ENCODE measurements at regions not wholly inside any gene's neighbourhood (a gene's known extent, or its start where the extent isn't known, plus 50 kb on each side); places are given as distances from the start of the nearest gene placed in this dataset.

DNA sequence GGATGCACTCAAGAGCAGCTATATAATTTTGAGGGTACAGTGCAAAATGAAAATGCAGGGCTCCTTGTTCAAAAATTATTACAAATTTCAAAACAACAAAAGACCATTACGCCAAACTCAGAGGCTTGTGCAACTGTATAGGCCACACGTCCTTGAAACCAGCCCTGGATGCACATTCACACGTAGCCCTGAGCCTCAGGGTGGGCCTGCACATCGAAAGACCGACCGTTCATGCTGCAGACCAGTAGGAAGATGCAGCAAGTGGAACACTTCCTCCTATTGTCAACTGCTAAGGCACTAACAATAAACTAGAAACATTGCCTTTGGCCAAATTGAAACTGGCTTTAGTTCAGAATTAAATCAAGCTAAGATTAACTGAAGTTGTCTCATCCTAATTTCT is 174.7 kb downstream of the SHOX2 start:
- no peaks in the 10 kb centered on the region for H3K27me3 ChIP-seq (ENCODE audit: insufficient read depth, low read length, poor library complexity)
- H3K79me2 ChIP-seq (ENCODE audit: insufficient read depth, low read length) = no peaks in the 10 kb centered on the region
- H3K9ac ChIP-seq (ENCODE audit: low read depth, low read length) = no peak overlapping the region
- H3K36me3 ChIP-seq (ENCODE audit: insufficient read depth, low read length) = no peaks in the 10 kb centered on the region
- ATAC-seq (ENCODE audit: insufficient read depth, low read depth) = no peak
- no peak overlapping the region for H2AFZ ChIP-seq (ENCODE audit: low read depth, low read length)
- no peak overlapping the region for H3K4me2 ChIP-seq (ENCODE audit: insufficient read depth, low read length)
- H3K4me1 ChIP-seq (ENCODE audit: insufficient read depth, low read length) = no peaks in the 10 kb centered on the region
- no peak overlapping the region for H3K4me3 ChIP-seq (ENCODE audit: low read depth in 1 of 2, low read length in 2 of 2)
- no peak overlapping the region for H3K27ac ChIP-seq (ENCODE audit: low read length)
- no peak for DNase-seq
- H4K20me1 ChIP-seq (ENCODE audit: insufficient read depth, low read length) = no peaks in the 10 kb centered on the region
- no peak for TF ChIP-seq EZH2 (IDR thresholded peaks at IDR 0.05; ENCODE audit: borderline replicate concordance, low read depth, low read length, severe bottlenecking)
- TF ChIP-seq, protein P1, sequence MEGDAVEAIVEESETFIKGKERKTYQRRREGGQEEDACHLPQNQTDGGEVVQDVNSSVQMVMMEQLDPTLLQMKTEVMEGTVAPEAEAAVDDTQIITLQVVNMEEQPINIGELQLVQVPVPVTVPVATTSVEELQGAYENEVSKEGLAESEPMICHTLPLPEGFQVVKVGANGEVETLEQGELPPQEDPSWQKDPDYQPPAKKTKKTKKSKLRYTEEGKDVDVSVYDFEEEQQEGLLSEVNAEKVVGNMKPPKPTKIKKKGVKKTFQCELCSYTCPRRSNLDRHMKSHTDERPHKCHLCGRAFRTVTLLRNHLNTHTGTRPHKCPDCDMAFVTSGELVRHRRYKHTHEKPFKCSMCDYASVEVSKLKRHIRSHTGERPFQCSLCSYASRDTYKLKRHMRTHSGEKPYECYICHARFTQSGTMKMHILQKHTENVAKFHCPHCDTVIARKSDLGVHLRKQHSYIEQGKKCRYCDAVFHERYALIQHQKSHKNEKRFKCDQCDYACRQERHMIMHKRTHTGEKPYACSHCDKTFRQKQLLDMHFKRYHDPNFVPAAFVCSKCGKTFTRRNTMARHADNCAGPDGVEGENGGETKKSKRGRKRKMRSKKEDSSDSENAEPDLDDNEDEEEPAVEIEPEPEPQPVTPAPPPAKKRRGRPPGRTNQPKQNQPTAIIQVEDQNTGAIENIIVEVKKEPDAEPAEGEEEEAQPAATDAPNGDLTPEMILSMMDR (IDR thresholded peaks at IDR 0.05; ENCODE audit: borderline replicate concordance, extremely low read depth, low read length, poor library complexity, severe bottlenecking) = no peak
- H3K9me3 ChIP-seq (ENCODE audit: insufficient read depth, low read length, severe bottlenecking) = no peaks in the 10 kb centered on the region

DNA sequence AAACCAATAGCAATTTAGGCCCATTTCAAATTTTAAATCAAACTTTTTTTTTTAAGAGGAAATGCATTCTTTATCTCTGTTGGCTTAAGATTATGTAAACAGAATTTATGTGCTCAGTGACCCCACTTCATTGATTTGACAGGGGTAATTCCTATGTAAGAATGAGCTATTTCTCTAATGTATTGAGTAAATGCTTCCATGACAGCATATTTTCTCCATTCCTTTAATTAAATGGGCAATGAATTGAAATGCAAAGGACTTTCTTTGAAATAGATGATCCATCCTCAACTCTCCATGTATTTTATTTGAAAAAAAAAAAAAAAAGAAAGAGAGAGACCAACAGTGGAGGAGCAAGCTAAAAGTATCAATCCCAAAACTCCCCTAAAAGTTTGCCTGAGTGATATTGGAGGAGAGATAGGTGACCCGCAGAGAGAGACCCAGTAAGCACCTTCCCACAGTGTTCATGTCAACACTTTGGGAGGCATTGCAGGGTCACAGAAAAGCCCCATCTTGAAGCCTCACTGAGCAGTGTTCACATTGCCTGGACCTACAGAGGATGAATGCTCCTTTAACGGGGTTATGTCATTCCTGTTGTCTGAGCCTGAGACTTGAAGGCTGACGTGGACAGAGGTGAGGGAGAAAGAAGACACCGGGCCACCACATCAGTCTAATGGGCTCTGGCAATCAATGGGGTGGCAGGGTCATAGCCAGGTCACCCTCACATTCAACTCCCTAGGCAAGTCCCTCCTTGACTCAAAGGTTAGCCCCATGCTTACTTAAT is 176.0 kb downstream of the SHOX2 start:
- TF ChIP-seq, protein P1 (IDR thresholded peaks at IDR 0.05; ENCODE audit: borderline replicate concordance, extremely low read depth, low read length, poor library complexity, severe bottlenecking) = no peak
- TF ChIP-seq EZH2 (IDR thresholded peaks at IDR 0.05; ENCODE audit: borderline replicate concordance, low read depth, low read length, severe bottlenecking) = no peak
- Histone ChIP-seq H3K9me3 (ENCODE audit: insufficient read depth, low read length, severe bottlenecking) (no peaks in the 10 kb centered on the region), H3K4me1 (ENCODE audit: insufficient read depth, low read length) (no peaks in the 10 kb centered on the region), H3K4me3 (ENCODE audit: low read depth in 1 of 2, low read length in 2 of 2) (no peak overlapping the region), H3K4me2 (ENCODE audit: insufficient read depth, low read length) (no peak overlapping the region), H3K36me3 (ENCODE audit: insufficient read depth, low read length) (no peaks in the 10 kb centered on the region), H3K27me3 (ENCODE audit: insufficient read depth, low read length, poor library complexity) (no peaks in the 10 kb centered on the region), H3K27ac (ENCODE audit: low read length) (no peak overlapping the region), H4K20me1 (ENCODE audit: insufficient read depth, low read length) (no peaks in the 10 kb centered on the region), H3K79me2 (ENCODE audit: insufficient read depth, low read length) (no peaks in the 10 kb centered on the region), H3K9ac (ENCODE audit: low read depth, low read length) (no peak overlapping the region), H2AFZ (ENCODE audit: low read depth, low read length) (no peak overlapping the region)
- no peak for ATAC-seq (ENCODE audit: insufficient read depth, low read depth)
- no peak for DNase-seq

DNA sequence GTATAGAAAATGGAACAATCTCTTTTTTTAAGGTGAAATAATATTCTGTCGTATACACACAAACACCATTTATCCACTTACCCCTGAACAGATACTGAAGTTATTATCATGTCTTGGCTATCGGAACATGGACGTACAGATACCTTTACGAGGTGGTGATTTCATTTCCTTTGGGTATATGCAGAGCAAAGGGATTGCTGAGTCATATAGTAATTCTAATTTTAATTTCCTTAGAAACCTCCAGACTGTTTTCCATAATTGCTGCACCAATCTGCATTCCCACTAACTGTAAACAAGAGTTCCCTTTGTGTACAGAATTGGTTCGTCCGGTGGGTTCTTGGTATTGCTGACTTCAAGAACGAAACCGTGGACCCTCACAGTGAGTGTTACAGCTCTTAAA is 179.4 kb downstream of the SHOX2 start:
- H3K9ac ChIP-seq (ENCODE audit: low read depth, low read length) = no peak overlapping the region
- TF ChIP-seq, protein P1 (IDR thresholded peaks at IDR 0.05; ENCODE audit: borderline replicate concordance, extremely low read depth, low read length, poor library complexity, severe bottlenecking) = no peak
- no peak for TF ChIP-seq EZH2 (IDR thresholded peaks at IDR 0.05; ENCODE audit: borderline replicate concordance, low read depth, low read length, severe bottlenecking)
- ATAC-seq (ENCODE audit: insufficient read depth, low read depth) = no peak

More for the DNA sequence above, 179.4 kb downstream of the SHOX2 start:
- no peaks in the 10 kb centered on the region for H3K27me3 ChIP-seq (ENCODE audit: insufficient read depth, low read length, poor library complexity)
- no peaks in the 10 kb centered on the region for H4K20me1 ChIP-seq (ENCODE audit: insufficient read depth, low read length)
- H3K9me3 ChIP-seq (ENCODE audit: insufficient read depth, low read length, severe bottlenecking) = no peaks in the 10 kb centered on the region
- no peak overlapping the region for H3K27ac ChIP-seq (ENCODE audit: low read length)
- DNase-seq = no peak
- no peak overlapping the region for H3K4me3 ChIP-seq (ENCODE audit: low read depth in 1 of 2, low read length in 2 of 2)
- no peak overlapping the region for H3K4me2 ChIP-seq (ENCODE audit: insufficient read depth, low read length)
- no peaks in the 10 kb centered on the region for H3K4me1 ChIP-seq (ENCODE audit: insufficient read depth, low read length)
- no peaks in the 10 kb centered on the region for H3K79me2 ChIP-seq (ENCODE audit: insufficient read depth, low read length)
- H3K36me3 ChIP-seq (ENCODE audit: insufficient read depth, low read length) = no peaks in the 10 kb centered on the region
- no peak overlapping the region for H2AFZ ChIP-seq (ENCODE audit: low read depth, low read length)
